HUES6 (cell line): ENCODE measurements at regions not wholly inside any gene's neighbourhood (a gene's known extent, or its start where the extent isn't known, plus 50 kb on each side); places are given as distances from the start of the nearest gene placed in this dataset.

ENCODE experiments used
- H3K27ac ChIP-seq: 2 replicates; pipeline ENCODE4 v1.7.0; 2013; ENCODE audit warnings: low read depth, mild to moderate bottlenecking, low read length, inconsistent platforms
- H3K27me3 ChIP-seq: 2 replicates; pipeline ENCODE4 v1.6.1; 2013; ENCODE audit warnings: low read length; ENCODE audit not compliant: control insufficient read depth, insufficient read depth
- H3K36me3 ChIP-seq: 2 replicates; pipeline ENCODE4 v1.6.1; 2013; ENCODE audit warnings: low read length; ENCODE audit not compliant: control insufficient read depth, insufficient read depth
- H3K4me1 ChIP-seq: 2 replicates; pipeline ENCODE4 v1.6.1; 2013; ENCODE audit warnings: low read length; ENCODE audit not compliant: control insufficient read depth, insufficient read depth
- H3K4me3 ChIP-seq: 2 replicates; pipeline ENCODE4 v1.5.1; 2013; ENCODE audit warnings: low read depth, low read length
- H3K9ac ChIP-seq: one replicate; pipeline ENCODE4 v1.6.1; 2013; ENCODE audit warnings: mild to moderate bottlenecking, low read length
- H3K9me3 ChIP-seq: 2 replicates; pipeline ENCODE4 v1.6.1; 2013; ENCODE audit warnings: low read depth, low read length; ENCODE audit not compliant: control insufficient read depth, insufficient read depth

GRCh38 chr7:3236268-3236667 lies 64.8 kb upstream of the SDK1 start:
- Histone ChIP-seq H3K27ac (no peak overlapping the region), H3K36me3 (no peaks in the 10 kb centered on the region), H3K9me3 (peaks cover 23% of the 10 kb centered on the region), H3K9ac (no peak overlapping the region), H3K27me3 (no peaks in the 10 kb centered on the region), H3K4me3 (no peak overlapping the region), H3K4me1 (no peaks in the 10 kb centered on the region)

GRCh38 chr7:3238525-3239210 lies 62.4 kb upstream of the SDK1 start:
- Histone ChIP-seq H3K9me3 (peaks cover 23% of the 10 kb centered on the region), H3K4me1 (peaks cover 7% of the 10 kb centered on the region; the same call in 1 of the 2 replicates), H3K36me3 (no peaks in the 10 kb centered on the region), H3K4me3 (no peak overlapping the region), H3K27ac (no peak overlapping the region), H3K9ac (no peak overlapping the region), H3K27me3 (no peaks in the 10 kb centered on the region)

DNA sequence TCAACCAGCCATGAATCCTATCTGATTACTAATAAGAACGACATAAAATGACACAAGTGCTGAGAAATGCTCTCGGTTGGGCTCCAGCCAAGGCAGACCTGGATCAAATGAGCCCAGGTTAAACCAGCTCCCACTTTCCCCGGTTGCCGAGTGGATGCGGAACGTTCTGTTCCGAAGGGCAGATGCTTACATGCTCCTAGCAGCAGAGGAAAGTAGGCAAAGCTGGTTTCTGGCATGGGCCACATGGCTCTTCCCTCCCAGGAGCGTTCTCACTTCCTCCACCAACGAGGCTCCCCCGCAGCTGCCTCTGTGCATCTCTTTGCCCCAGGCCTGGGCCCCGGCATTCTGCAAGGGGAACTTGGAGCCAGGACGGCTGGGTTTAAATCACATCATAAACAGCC lies 61.8 kb upstream of the SDK1 start:
- peaks cover 23% of the 10 kb centered on the region for H3K9me3 ChIP-seq
- H3K27ac ChIP-seq, result no peak overlapping the region
- H3K27me3 ChIP-seq, result no peaks in the 10 kb centered on the region
- H3K4me1 ChIP-seq, result peaks cover 13% of the 10 kb centered on the region; the same call in 1 of the 2 replicates
- no peaks in the 10 kb centered on the region for H3K36me3 ChIP-seq
- no peak overlapping the region for H3K4me3 ChIP-seq
- no peak overlapping the region for H3K9ac ChIP-seq

GRCh38 chr7:3240826-3241430 lies 60.1 kb upstream of the SDK1 start:
- Histone ChIP-seq H3K9ac (no peak overlapping the region), H3K27me3 (no peaks in the 10 kb centered on the region), H3K4me3 (no peak overlapping the region), H3K4me1 (peaks cover 21% of the 10 kb centered on the region; the same call in 1 of the 2 replicates), H3K9me3 (peaks cover 12% of the 10 kb centered on the region), H3K36me3 (no peaks in the 10 kb centered on the region), H3K27ac (no peak overlapping the region)

DNA sequence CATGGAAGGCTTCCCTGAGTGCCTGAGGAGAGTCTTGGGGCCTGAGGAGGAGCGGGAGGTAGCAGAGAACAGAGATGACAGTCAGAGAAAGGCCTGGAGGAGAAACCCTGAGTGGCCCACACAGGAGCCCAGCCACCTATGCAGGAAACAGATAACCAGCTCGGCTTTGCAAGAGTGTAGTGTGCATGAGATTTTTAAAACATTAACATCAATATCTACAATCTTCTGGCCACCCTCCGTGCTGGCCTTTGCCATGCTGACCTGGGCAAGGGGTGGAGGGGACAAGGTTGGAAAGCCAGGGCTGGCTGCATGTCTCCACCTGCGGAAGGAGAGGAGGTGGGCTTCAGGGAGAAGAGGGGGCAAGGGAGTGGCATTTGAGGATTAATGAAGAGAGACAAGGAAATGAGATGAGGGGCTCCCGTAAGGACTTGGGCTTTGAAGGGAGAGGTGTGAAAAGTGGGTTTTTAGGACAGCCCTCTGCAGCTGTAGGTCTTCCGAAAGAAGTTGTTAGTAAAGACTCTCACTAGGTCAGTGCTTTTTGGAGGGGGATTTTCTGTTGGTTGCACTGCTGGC lies 59.3 kb upstream of the SDK1 start:
- H3K9ac ChIP-seq, result no peak overlapping the region
- H3K36me3 ChIP-seq, result no peaks in the 10 kb centered on the region
- no peak overlapping the region for H3K27ac ChIP-seq
- H3K27me3 ChIP-seq, result no peaks in the 10 kb centered on the region
- no peak overlapping the region for H3K4me3 ChIP-seq
- peaks cover 21% of the 10 kb centered on the region; the same call in 1 of the 2 replicates for H3K4me1 ChIP-seq
- peaks cover 7% of the 10 kb centered on the region; the same call in 1 of the 2 replicates for H3K9me3 ChIP-seq

- Histone ChIP-seq H3K4me3 (no peak overlapping the region), H3K27ac (no peak overlapping the region), H3K27me3 (no peaks in the 10 kb centered on the region), H3K36me3 (no peaks in the 10 kb centered on the region), H3K9me3 (peaks cover 9% of the 10 kb centered on the region; the same call in 1 of the 2 replicates), H3K9ac (no peak overlapping the region), H3K4me1 (peaks cover 21% of the 10 kb centered on the region; the same call in 1 of the 2 replicates)
Measured at GRCh38 chr7:3242398-3242972, 58.6 kb upstream of the SDK1 start.

GRCh38 chr7:3243256-3243655 lies 57.8 kb upstream of the SDK1 start:
- H3K27me3 ChIP-seq, result no peaks in the 10 kb centered on the region
- no peaks in the 10 kb centered on the region for H3K36me3 ChIP-seq
- H3K9ac ChIP-seq, result no peak overlapping the region
- peaks cover 9% of the 10 kb centered on the region; the same call in 1 of the 2 replicates for H3K9me3 ChIP-seq
- H3K27ac ChIP-seq, result no peak overlapping the region
- H3K4me3 ChIP-seq, result no peak overlapping the region
- peaks cover 21% of the 10 kb centered on the region; the same call in 1 of the 2 replicates for H3K4me1 ChIP-seq

- Histone ChIP-seq H3K36me3 (no peaks in the 10 kb centered on the region), H3K27ac (no peak overlapping the region), H3K27me3 (no peaks in the 10 kb centered on the region), H3K4me1 (peaks cover 21% of the 10 kb centered on the region; the same call in 1 of the 2 replicates), H3K9ac (no peak overlapping the region), H3K9me3 (peaks cover 9% of the 10 kb centered on the region; the same call in 1 of the 2 replicates), H3K4me3 (no peak overlapping the region)
Measured at GRCh38 chr7:3243680-3244079, 57.4 kb upstream of the SDK1 start.

DNA sequence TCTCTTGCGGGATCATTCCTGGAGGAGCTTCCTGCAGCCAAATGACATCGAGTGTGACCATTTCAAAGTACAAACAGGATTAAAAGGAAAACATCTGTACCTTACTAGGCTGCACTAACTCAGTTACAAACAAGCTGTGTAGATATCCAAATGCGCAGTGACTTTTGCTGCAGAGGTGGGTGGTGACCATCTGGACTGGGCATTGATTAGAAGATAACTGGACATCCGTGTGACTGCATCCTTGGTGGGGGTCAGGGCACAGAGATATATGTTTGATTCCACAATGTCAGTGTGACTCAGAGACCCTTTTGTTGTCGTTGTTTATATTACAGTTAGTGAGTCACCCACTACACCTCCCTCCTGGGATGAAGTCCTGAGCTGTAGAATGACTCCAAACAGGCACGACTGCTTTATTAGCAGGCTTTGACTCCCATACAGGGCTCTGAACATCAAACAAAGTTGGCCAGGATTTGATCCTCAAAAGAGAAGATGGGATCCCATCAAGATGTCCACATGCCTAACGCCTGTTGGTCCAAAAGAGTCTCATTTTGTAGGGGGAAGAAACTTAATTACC lies 56.7 kb upstream of the SDK1 start:
- Histone ChIP-seq H3K36me3 (no peaks in the 10 kb centered on the region), H3K27me3 (no peaks in the 10 kb centered on the region), H3K9me3 (peaks cover 9% of the 10 kb centered on the region; the same call in 1 of the 2 replicates), H3K4me3 (no peak overlapping the region), H3K9ac (no peak overlapping the region), H3K27ac (no peak overlapping the region), H3K4me1 (peaks cover 21% of the 10 kb centered on the region; the same call in 1 of the 2 replicates)

DNA sequence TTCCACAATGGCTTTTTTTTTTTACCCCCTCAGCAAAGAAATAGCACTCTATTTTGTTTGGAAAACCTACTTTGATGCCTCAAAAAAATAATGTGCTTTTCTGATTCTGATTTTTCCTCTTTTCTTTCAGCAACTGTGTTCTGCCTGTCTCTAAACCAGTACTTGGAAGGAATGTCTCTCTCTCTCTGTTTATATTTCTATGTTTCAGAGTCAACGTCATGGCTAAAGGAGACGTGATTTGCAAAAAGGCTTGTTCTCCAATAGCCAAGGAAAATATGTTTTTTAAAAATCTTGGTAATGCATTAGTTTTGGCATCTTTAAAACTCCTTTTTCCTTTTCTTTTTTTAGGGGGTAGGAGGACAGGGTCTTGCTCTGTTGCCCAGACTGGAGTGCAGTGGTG lies 56.0 kb upstream of the SDK1 start:
- no peak overlapping the region for H3K27ac ChIP-seq
- H3K27me3 ChIP-seq, result no peaks in the 10 kb centered on the region
- no peaks in the 10 kb centered on the region for H3K36me3 ChIP-seq
- H3K4me3 ChIP-seq, result no peak overlapping the region
- peaks cover 9% of the 10 kb centered on the region; the same call in 1 of the 2 replicates for H3K9me3 ChIP-seq
- H3K4me1 ChIP-seq, result peaks cover 21% of the 10 kb centered on the region; the same call in 1 of the 2 replicates
- H3K9ac ChIP-seq, result no peak overlapping the region
